Right lung (tissue), 2 donors: ENCODE measurements at regions not wholly inside any gene's neighbourhood (a gene's known extent, or its start where the extent isn't known, plus 50 kb on each side); places are given as distances from the start of the nearest gene placed in this dataset.

Source experiments
- DNase-seq, 2 donors: peaks; one replicate each; pipeline ENCODE4 v3.0.0-alpha.2; 2013

- no peak for DNase-seq
Measured at GRCh38 chr4:115780268-115780667, 666.8 kb upstream of the NDST4 start.

DNA sequence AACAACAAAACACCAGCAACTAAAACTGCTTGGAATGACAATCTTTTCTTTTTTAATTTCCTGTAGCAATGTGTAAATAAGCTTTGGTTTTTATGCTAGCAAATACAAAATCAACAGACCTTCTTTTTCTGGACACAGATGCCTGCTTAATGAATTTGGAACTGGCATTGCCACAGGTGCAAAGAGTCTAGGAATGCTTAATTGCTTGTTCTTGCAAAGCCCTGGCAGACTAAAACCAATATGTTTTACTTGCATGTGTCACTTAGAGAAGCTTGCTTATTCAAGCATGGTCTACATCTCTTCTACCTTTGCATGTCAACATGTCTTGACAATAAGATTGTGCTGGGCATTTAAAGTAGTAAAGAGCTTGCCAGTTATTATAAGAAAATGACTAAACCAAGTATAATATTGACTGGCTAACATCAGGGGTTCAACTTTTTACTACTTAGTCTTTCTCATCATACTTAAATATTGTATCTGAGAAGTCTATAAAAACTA, 656.7 kb upstream of the NDST4 start:
- no peak for DNase-seq

GRCh38 chr4:115769396-115769795, 656.0 kb upstream of the NDST4 start:
- DNase-seq = no peak

GRCh38 chr4:115763051-115763450, 649.6 kb upstream of the NDST4 start:
- no peak for DNase-seq

- DNase-seq = no peak
Measured at GRCh38 chr4:115759231-115759630, 645.8 kb upstream of the NDST4 start.

DNA sequence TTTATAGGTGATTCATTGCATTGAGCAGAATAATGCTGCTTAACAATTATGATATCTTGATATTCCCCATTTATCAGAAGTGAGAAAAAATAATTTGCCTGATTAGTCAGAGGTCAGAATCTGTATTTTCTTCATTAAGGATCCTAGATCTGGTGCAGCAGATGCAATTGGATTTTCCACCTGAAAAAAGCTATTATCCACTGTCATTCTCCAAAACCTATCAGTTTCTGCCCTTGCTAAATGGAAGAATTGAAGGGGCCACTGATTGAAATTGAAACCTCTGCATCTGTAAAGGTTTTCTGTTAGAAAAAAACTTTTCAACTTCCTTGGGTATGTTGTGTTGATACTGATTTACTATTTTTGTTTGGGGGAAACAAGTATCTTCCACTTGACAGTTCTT, 636.0 kb upstream of the NDST4 start:
- no peak for DNase-seq

- DNase-seq = peak; percentile 38 to 42
Measured at GRCh38 chr4:115740806-115741205, 627.4 kb upstream of the NDST4 start.

DNA sequence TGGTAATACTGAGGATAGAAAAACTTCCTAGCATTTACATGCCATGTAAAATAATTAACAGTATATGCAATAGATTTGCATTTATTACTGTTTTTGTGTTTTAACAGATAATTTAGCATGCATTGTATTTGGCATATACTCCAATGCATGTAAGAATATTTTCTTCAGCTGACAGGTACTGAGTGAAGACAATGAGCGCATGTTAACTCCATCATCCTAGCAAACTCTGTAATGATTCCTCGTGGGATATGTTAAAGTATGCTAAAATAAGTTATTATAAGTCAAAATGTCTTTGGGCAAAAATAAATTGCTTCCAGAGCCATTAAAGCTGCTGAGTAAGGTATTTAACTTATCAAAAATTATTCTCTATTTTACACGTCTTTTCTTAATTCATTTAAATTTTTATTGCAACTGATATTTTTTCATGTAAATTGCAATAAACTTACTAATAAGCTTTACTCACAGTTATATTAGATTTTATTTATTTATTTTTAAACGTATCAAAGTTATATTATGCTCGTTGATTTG, 616.4 kb upstream of the NDST4 start:
- no peak for DNase-seq

- DNase-seq = no peak
Measured at GRCh38 chr4:115723621-115724020, 610.2 kb upstream of the NDST4 start.

DNA sequence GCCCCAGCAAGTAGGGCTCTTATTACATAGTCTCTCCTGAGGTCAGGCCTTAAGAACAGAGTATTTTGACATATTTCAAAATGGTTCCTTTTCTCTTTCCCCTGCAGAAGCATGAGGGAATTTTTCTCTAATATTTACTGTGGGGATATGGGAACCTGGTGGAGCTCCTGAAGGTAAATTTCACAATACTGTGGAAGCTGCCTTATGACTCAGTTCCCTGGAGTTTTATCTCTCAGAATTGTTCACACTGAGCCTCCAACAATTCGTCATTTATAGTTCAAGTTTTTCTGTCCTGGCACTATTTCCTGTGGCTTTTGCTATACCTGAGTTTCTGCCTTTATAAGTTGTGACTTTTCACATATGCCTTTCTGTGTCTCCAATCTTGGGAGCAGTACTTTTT, 607.2 kb upstream of the NDST4 start:
- DNase-seq = no peak

GRCh38 chr4:115711575-115711974, 598.2 kb upstream of the NDST4 start:
- DNase-seq = no peak

- no peak for DNase-seq
Measured at GRCh38 chr4:115688961-115689360, 575.5 kb upstream of the NDST4 start.

GRCh38 chr4:115687052-115687755, 573.8 kb upstream of the NDST4 start:
- no peak for DNase-seq

GRCh38 chr4:115678425-115678941, 565.1 kb upstream of the NDST4 start:
- no peak for DNase-seq

DNA sequence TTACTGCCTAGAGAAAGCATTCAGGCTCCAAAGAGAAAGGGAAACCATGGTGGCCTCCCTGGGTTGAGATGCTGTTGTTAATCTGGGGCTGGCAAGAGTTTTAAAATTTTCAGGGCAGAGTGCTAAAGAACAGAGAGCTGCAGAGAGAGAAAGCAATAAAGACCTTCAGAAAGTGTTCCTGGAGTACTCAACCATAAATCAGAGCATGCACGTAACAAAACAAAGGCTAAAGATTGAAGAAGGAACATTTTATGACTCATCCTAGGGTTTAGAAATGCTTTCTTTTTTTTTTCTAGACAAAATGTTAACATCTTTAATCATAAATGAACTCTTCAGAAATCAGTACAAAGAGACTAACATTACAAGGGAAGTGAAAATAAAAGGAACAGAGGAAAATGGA, 562.3 kb upstream of the NDST4 start:
- DNase-seq = no peak

DNA sequence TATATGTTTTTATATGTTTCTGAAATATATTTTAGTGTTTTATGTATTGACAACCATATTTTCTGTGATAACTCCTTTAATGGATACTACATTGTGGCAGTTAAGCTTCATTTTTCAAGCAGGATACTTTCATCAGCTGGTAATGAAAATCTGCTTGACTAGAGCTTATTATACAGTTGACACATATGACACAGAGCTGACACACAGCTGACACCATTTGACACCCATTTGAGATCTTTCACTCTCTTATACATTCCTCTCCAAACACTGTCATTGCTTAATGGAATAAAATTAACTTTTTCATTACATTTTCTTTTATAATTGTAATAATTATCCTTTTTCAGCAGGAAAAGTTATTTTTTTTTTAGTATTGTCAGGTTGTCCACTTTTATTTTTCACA, 561.1 kb upstream of the NDST4 start:
- DNase-seq = no peak

GRCh38 chr4:115671581-115671980, 558.2 kb upstream of the NDST4 start:
- DNase-seq = no peak

GRCh38 chr4:115670930-115671329, 557.5 kb upstream of the NDST4 start:
- no peak for DNase-seq

- DNase-seq = no peak
Measured at GRCh38 chr4:115668396-115668795, 555.0 kb upstream of the NDST4 start.

DNA sequence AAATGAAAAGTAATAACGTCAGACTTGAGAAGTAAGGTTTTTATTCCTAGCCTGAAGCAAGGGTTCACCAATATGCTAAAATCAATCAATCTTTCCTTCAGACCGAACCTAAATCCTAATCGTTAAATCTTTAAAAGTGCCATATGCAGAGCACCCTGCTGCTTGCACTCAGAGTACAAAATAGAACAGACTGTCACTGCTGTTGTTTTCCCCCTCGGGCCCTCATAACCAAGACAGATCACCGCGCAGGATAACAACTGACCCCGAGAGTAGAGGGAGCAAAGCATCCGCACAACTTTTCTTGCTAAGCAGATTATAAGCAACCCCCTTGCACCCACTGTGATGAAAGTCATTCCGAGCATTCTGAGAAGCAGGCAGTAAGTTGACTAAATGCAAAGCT, 550.9 kb upstream of the NDST4 start:
- DNase-seq = no peak

DNA sequence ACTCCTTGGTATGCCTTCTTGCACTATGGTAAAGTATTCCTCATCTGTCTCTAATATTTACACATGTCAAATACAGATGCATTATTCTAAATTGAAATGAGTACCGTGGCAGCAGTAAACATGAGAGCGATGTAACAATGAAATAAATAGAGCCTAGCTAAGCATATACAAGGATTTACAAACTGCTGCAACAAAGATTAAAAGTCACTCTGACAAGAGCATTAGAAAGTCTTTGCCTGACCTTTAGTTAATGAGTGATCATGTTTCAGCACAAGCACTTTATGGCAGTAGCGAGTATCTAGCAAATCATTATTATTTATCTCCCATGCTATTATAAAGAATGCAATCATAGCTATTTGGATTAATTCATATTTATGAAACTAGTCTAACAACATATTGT, 547.0 kb upstream of the NDST4 start:
- DNase-seq = no peak

GRCh38 chr4:115657991-115658650, 544.7 kb upstream of the NDST4 start:
- no peak for DNase-seq

GRCh38 chr4:115655626-115656025, 542.2 kb upstream of the NDST4 start:
- no peak for DNase-seq
